HG02763 (cell line): ENCODE measurements at regions not wholly inside any gene's neighbourhood (a gene's known extent, or its start where the extent isn't known, plus 50 kb on each side); places are given as distances from the start of the nearest gene placed in this dataset.
"Not testable (repeated sequence)": the region's sequence is repeated elsewhere in the genome, so short reads cannot be mapped to it uniquely, and the experiment has no call there.

Experiments used
- ATAC-seq: cut with Tn5 transposase; IDR thresholded peaks from one replicate; pipeline ENCODE4 v1.9.1; 2021; ENCODE audit warnings: mild to moderate bottlenecking, moderate library complexity; ENCODE audit not compliant: unreplicated experiment

DNA sequence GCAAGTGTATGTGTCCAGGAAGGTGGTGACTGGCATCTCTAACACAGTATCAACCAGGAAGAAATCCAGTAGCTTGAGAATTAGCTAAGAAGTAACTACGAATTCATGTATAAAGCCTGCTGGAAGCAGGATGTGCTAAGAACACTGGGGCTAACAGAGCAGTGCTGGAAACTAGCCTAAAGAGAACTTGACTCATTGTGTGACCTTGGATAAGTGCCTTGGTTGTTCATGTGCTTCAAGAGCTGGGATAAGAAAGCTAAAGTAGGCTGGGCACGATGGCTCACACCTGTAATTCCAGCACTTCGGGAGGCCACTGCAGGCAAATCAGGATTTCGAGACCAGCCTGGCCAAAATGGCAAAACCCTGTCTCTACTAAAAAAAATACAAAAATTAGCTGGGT, 186.9 kb downstream of the RRAGC start:
- ATAC-seq, result no peak

DNA sequence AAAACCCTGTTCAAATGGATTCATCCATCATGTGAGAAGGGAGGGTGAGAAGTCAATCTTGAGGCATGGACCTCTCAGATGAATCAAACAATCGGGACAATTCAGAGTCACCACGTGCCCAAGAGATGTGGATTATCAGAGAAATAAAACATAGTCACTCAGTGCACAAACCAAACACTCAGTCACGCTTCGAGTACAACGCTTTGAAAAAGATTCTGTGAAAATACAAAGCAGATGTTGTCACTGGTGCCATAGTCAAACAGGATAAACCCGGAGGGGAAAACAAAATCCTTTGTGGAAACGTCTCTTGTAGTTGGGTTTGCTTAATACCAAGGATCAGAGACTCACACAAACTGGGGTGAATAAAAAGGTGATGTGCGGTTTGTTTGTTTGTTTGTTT, 188.4 kb downstream of the RRAGC start:
- ATAC-seq, result no peak

DNA sequence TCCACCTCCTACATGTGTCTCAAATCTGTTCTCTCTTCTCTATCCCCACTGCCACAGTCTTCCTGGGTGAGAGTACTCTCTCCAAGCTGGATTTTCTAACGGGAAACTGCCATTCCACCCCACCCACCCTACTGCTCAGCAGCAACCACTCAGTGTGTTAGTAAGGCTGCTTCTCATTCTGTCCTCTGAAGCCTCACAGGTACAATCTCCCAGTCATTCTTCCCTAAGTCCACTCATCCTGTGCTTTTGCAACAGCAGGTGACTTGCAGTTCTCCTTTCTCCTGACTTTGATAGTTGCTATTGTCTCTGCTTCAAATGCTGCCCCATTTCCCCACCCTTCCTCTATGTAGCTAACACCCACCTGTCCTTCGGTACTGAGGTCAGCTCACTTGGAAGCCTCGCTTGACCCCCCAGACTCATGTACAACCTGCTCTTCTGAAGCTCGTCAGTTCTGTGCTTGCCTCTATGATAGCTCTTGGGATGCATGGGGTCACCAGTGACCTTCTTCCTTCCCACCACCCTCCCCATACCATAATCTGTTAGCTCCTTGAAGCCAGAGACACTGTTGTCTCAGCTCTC, 188.9 kb downstream of the RRAGC start:
- no peak for ATAC-seq

DNA sequence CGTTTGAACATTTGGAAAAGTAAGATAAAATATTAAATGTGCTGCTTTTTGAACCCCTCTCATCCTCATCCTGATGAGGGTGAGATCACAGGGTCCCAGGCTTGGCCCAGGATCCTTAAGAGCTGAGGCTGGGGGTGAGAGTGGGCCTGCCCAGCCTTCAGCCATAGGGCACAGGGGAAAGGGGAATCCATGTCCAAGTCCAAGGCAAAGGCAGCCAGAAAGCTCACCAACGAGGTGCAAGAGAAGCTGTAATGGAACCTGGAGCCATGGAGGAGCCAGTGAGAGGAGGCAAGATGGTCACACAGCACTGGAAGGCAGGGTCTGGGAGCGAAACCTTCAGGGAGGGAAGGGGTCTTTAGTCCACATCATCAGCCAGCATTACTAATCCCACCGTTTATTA, 191.9 kb downstream of the RRAGC start:
- ATAC-seq, result no peak

DNA sequence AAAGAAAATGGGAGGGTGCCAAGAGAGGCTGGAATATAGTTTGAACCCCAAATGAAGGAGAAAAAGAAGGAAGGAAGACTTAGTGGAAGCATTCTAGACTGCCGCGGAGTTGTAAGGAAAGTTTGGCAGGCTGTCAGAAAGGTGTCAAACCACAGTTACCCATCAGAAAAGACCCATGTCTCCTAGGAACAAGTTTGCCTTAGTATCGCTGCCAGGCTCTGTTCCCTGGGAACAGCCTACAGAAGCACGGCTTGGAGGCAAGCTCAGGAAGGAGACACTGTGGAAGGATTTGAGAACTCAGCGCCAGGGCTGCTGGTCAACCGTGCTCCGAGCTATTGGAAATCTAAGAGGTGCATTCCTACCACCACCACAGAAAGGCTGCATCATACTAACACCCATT, 197.4 kb downstream of the RRAGC start:
- no peak for ATAC-seq

DNA sequence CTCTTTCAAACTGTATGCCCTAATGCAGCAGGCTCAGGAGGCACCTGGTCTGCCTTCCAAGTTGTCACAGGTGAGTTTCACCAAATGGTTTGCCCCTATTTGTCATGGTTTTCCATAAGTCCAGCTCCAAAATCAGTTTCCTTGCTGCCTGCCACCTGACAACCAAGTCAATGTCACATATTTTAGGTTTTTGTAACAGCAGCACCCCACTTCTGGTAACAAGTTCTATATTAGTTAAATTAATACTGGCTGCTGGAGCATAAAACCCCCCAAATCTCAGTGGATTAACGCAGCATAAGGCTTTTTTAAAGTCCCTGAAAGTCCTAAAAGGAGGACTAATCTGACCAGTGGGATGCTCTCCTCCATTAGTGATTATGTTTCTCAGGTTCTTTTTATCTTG, 200.7 kb downstream of the RRAGC start:
- no peak for ATAC-seq

DNA sequence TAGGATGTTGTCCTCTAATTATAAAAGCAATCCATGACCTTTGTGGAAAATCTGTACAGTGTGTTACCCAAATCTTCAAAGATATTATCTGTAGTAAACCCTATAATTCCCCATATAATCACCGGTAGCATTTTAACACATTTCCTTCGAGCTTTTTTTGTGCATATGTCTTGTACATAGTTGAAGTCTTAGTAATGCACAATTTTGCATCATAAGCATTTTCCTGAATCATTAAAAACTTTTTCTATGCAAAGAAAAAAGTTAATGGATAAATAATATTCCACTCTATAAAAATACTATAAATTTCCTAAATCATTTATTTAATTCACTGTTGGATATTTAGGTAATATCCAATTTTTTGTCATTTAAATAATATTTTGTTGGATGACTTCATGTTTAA, 201.7 kb downstream of the RRAGC start:
- no peak for ATAC-seq

DNA sequence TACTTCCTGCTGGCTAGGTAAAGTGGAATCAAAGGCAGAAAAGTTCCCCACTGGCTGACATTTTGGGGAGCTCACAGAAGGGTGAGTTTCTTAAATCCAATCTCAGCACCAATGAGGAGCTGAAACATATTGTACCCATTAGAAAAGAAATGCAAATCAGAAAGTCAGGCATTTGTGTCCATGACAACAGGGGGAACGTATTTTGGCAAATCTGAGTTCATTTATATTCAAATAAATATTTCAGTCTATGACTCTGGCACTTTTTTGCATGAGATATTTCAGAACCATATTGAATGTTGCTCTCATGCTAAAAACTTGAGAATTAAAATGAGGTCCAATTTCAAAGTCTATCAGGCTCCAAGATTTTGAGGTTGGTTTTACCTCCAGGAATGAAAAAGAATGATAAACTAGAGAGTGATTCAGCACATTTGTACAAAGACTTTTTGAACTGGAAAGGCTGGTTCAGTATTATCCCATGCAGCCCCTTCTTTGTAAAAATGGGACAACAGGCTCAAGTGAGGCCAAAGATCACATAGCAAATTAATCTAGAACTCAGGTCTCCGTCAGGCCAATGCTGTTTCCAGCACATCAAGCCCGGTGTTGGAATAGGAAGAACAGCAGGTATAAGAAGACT, 202.2 kb downstream of the RRAGC start:
- ATAC-seq, result no peak

DNA sequence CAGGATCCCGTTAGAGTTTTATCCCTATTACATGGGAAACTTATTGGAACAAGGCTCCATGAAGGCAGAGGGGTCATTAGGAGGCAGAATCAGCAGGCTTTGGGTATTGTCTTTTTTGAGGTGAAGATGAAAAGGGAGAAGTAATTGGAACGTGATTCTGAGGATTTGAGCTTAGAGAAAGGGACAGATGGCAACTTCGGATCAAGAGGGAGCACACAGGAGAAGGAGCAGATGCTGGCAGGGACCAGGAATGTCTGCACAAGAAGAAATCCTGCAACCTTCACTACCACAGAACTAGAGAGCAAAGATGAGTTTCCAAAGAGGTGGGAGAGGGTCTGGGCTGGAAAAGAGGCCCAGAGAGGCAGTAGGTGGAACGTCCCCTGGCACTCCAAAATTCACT, 202.8 kb downstream of the RRAGC start:
- no peak for ATAC-seq

DNA sequence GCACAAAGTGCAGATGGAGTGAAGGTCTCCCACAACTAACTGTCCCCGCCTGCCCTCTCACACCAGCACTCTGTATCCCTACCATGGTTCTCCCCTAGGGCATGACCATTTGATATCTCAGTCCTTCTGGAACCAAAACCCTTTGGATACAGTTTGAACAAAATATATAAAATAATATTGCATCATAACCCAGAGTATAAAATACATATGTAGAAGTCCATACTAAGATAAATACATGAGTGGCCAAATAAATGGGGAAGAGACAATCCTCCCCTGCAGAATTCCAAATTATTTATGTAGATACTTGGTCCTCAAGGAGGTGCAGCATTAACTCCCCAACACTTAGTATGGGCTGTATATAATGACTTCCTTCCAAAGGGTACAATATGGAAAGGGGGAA, 207.4 kb downstream of the RRAGC start:
- no peak for ATAC-seq

DNA sequence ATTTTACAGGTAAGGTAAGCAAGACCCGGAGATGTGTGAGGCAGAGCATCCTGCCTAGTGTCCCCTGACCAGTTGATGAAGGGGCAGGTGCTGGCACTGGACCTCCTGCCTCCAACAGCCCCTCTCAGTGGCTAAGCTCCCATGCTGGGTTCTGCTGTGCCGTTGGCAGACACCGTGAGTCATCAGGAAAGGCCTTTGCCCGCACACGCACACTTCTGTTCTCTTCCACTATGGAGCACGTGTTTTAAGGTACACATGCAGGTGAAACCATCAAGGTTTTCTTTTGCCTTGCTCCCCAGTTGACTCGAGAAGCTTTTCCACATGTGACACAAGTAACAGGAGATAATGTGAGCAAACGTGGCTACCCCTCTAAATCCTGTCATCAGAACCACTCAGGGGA, 207.9 kb downstream of the RRAGC start:
- no peak for ATAC-seq

DNA sequence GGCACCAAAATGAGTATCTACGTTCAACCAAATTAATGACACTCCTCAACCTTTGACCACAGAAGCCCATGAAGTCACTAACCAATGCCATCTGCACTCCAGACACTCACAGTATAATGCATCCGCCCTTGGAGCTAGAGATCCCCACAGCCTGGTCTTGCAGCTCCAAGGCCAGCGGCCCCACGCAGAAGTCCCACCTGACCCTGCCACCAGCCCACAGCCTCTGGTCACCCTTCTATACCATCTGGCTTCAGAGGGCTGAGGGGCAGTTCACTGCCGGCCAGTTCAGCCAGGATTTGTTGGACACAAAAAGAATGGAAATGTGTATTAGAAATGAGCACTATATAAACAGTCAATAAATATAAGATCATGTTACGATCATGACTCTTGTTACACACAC, 211.2 kb downstream of the RRAGC start:
- ATAC-seq, result no peak

DNA sequence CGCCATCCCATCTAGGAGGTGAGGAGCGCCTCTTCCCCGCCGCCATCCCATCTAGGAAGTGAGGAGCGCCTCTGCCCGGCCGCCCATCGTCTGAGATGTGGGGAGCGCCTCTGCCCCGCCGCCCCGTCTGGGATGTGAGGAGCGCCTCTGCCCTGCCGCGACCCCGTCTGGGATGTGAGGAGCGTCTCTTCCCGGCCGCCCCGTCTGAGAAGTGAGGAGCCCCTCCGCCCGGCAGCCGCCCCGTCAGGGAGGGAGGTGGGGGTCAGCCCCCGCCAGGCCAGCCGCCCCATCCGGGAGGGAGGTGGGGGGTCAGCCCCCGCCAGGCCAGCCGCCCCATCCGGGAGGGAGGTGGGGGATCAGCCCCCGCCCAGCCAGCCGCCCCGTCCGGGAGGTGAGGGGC, 212.2 kb downstream of the RRAGC start:
- not testable (repeated sequence) for ATAC-seq

DNA sequence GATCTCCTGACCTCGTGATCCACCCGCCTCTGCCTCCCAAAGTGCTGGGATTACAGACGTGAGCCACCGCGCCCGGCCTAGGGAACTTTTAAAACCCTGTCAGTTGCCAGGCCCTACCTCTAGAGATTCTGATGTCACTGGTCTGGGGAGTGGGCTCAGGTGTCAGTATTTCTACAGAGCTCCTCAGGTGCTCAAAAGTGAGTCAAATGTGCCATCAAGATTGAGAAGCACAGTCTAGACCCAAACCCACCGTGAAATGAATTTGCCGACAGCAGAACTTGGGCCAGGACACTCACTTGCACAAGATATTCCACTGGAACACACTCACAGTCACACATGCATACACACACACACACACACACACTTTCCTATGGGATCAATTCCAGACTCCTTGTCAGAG, 215.5 kb downstream of the RRAGC start:
- ATAC-seq, result no peak

DNA sequence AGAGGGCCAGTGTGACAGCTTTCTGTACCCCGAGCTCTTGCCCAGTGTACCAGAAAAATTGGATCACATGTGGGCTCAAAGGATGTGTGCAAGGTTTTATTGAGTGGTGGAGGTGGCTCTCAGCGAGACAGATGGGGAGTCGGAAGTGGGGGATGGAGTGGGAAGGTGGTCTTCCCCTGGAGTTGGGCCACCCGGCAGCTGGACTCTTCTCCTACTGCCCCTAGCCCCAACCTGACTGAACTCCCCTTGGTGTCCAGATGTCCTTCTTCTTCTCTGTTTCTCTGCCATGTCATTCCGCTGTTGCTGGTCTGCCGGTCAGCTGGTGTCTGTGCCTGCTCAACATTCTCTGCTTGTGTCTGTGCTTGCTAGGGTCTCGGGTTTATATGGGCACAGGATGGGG, 217.9 kb downstream of the RRAGC start:
- no peak for ATAC-seq

DNA sequence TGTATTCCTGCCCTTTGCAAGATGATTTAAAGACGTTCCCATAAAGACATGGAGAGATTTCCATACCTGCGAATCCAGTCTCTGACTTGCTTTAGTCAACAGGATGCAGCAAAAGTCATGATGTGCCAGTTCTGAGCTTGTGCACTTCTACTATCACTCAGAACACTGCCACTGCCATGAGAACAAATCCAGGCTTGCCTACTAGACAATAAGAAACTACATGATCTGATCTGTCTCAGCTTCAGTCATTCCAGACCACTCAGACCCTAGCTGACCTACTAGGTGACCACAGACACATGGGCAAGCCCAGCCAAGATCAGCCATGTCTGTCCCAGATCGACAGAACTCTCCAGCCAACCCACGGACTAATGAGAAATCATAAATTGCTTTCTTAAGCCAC, 219.2 kb downstream of the RRAGC start:
- no peak for ATAC-seq

DNA sequence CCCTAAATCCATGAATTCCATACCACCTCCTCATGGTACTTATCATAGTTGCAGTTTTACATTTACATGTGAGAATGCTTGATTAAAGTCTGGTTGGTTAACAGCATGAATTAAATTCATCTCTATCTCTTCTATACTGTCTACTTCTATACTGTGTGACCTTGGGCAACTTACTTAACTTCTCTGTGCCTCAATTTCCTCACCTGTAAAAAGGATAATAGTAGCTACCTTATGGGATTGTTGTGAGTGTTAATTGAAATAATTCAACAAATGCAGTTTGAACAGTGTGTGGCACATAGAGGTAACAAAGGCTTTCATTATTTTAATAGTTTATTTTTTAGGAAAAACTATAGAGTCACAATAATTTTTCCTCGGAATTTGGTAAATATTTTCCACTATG, 231.3 kb downstream of the RRAGC start:
- no peak for ATAC-seq

DNA sequence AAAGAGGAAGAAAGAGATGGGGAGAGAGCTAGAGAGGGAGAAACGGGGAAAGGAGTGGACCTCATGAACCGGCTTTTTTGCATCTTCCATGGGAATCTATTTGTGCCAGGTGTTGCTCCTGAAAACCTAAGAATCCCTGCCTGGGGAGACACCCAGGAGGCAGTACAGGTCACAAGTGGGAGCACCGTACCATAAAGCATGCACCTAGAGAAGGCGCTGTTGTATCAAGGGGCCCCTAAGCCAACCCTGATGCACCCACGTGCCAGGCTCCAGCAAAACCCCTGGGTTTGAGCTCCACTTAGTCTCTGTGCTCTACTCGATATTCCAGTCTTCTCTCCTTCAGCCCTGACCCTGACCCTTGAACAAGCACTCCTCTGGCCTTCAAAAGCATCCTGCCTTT, 233.6 kb downstream of the RRAGC start:
- no peak for ATAC-seq

DNA sequence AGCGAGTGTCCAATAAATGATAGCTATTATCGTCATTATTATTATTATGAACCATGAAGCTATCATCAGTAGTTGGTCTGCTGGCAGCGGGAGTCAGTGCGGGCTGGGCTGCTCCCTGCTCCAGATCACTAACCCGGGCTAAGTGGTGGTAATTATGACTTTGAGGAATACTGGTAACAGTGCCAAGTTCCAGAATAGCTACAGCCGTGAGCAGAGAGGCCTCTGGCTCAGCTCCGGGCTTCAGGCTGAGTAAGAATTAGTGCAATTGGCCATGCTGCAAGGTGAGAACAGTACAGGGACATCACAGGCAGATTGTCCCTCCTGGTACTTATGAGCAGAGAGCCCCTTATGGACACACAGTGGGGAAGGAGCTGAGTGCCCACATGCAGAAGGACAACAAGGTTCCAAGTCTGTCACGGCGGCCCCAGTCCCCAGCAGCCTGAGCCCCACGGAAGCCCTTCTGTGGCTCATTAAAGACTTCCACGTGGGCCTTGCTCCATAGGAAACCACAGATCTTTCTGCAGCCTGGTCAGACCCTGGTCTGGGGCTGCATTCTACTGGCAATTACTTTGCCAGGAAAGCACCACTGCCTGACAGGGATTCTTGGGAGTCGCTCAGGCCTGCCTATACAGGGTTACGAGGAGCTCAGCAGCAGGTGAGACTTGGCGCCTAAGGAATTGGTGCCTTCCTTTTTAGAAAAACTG, 235.1 kb downstream of the RRAGC start:
- ATAC-seq, result no peak

DNA sequence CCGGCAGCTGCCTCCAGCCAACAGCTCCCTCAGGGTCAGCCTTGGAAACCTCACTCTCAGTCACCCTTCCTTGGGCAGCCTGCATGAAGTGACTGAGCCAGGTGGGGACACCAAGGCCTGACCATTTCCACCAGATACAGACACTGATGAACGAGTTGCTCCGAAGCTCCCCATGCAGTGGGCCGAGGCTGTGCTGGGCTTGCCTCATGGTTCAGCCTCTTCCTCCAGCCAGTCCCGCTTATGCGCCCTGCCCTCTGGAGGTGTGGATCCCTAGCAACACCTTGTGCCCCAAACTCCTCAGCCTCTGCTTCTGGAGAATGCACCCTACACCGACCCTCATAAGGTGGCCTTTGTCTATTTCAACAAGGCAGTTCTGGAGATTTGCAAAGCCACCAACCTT, 236.0 kb downstream of the RRAGC start:
- no peak for ATAC-seq

DNA sequence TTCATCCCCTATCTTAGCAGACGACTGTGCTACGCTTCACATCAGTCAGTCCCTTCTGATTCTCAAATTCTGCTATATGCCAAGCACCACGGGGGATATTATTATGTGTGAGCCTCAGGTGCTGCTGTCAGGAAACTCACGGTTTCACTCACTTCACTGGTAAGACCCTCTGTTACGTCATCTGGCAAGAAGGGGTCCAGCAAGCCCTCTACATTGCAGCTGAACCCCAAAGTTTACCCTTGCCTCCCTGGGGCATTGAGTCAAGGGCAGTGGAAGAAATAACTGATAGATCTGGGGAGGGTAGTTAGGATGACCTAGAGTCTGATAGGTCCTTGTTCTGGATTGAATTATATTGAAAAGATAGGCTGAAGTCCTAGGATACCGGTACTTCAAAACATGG, 237.4 kb downstream of the RRAGC start:
- no peak for ATAC-seq

DNA sequence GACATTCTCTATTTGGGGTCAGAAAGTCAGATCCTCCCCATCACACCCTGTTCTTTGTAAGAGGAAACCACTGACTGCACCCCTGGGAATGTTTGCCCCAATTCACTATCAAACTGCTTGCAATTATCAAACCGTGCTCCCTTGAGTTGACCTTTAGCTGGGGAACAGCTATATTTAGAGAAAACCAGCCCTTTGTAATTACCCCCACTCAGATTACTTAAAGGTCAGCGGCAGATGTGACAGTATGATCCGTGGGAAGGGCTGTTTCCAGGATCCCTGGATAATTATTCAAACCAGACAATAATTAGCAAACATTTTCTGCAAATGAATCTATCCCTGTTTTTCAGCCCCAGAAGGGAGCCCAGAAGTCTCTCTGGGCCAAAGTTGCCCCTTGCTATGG, 242.7 kb downstream of the RRAGC start:
- ATAC-seq, result no peak

DNA sequence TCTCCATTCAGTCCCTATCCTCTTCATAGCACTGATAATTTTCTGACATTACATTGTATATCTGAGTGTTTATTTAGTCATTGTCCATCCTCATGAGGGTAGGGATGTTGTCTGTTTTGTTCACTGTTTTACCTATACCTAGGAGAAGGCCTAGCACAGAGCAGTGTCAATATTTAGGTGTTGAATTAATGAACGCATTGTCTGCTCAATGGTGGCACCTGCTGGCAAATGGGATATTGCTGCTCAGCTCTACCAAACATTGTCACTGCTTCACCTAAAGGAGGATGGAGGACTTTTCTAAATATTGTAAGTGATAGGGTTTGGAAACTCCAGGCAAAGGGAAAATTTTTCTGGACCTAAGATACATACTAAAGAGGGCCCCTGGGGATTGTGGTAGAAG, 243.9 kb downstream of the RRAGC start:
- no peak for ATAC-seq
